ENCODE measurements at regions not wholly inside any gene's neighbourhood (a gene's known extent, or its start where the extent isn't known, plus 50 kb on each side); places are given as distances from the start of the nearest gene placed in this dataset.

- H3F3A ChIP-seq (ENCODE audit: insufficient read depth, low read depth), result no peaks in the 10 kb centered on the region
- no peak overlapping the region for H3K4me3 ChIP-seq
- POLR2A ChIA-PET (ENCODE audit: unreplicated experiment), result interaction anchor here (0.6 kb wide), 1 partner anchor 84 kb away, joined by 3 read pairs; no protein-coding TSS in a partner anchor
- H2AFZ ChIP-seq, result no peak overlapping the region
- no peaks in the 10 kb centered on the region for H3K4me1 ChIP-seq (replicated peaks; ENCODE audit: insufficient read depth)
- TF ChIP-seq EZH2 (IDR thresholded peaks at IDR 0.05; ENCODE audit: low read depth) (no peak), CTCF (conservative IDR thresholded peaks at IDR 0.05) (no peak)
- no peaks in the 10 kb centered on the region for H3K9me2 ChIP-seq (ENCODE audit: insufficient read depth)
- no peaks in the 10 kb centered on the region for H3K36me3 ChIP-seq (ENCODE audit: low read depth)
- no peak for DNase-seq
- H3K79me2 ChIP-seq (ENCODE audit: low read depth), result no peaks in the 10 kb centered on the region
- intact Hi-C loops (cut with micrococcal nuclease; ENCODE audit: unreplicated experiment), result no loop called here
- no peaks in the 10 kb centered on the region for H3K9me3 ChIP-seq (ENCODE audit: insufficient read depth, low read depth)
- H3K4me2 ChIP-seq, result no peak overlapping the region
- no peaks in the 10 kb centered on the region for H3K27me3 ChIP-seq (ENCODE audit: insufficient read depth, low read depth)
- H3K27ac ChIP-seq, result no peak overlapping the region
- no TSS peak for BruUV-seq (replicated peaks)
- CTCF ChIA-PET, result no interaction called here
- no peaks in the 10 kb centered on the region for H4K20me1 ChIP-seq (ENCODE audit: insufficient read depth)
These were observed 893.7 kb upstream of the SLIT2 start for GRCh38 chr4:19358015-19358414.

GRCh38 chr4:19349416-19349815 lies 902.3 kb upstream of the SLIT2 start:
- ChIA-PET POLR2A (ENCODE audit: unreplicated experiment) (no interaction called here), CTCF (no interaction called here)
- H3K9me2 ChIP-seq (ENCODE audit: insufficient read depth), result no peaks in the 10 kb centered on the region
- no TSS peak for BruUV-seq (replicated peaks)
- H2AFZ ChIP-seq, result no peak overlapping the region
- H3K27ac ChIP-seq, result no peak overlapping the region
- H3K27me3 ChIP-seq (ENCODE audit: insufficient read depth, low read depth), result no peaks in the 10 kb centered on the region
- H3K4me1 ChIP-seq (replicated peaks; ENCODE audit: insufficient read depth), result no peaks in the 10 kb centered on the region
- no peaks in the 10 kb centered on the region for H4K20me1 ChIP-seq (ENCODE audit: insufficient read depth)
- no peak for DNase-seq
- no peaks in the 10 kb centered on the region for H3K36me3 ChIP-seq (ENCODE audit: low read depth)
- no peaks in the 10 kb centered on the region for H3K9me3 ChIP-seq (ENCODE audit: insufficient read depth, low read depth)
- no peaks in the 10 kb centered on the region for H3K79me2 ChIP-seq (ENCODE audit: low read depth)
- no peak for TF ChIP-seq CTCF (conservative IDR thresholded peaks at IDR 0.05)
- no peak for TF ChIP-seq EZH2 (IDR thresholded peaks at IDR 0.05; ENCODE audit: low read depth)
- intact Hi-C loops (cut with micrococcal nuclease; ENCODE audit: unreplicated experiment), result no loop called here
- H3K4me2 ChIP-seq, result no peak overlapping the region
- H3F3A ChIP-seq (ENCODE audit: insufficient read depth, low read depth), result no peaks in the 10 kb centered on the region
- H3K4me3 ChIP-seq, result no peak overlapping the region

GRCh38 chr4:19348746-19349145 lies 903.0 kb upstream of the SLIT2 start:
- intact Hi-C loops (cut with micrococcal nuclease; ENCODE audit: unreplicated experiment), result no loop called here
- Histone ChIP-seq H3K9me2 (ENCODE audit: insufficient read depth) (no peaks in the 10 kb centered on the region), H3K36me3 (ENCODE audit: low read depth) (no peaks in the 10 kb centered on the region), H2AFZ (no peak overlapping the region), H3F3A (ENCODE audit: insufficient read depth, low read depth) (no peaks in the 10 kb centered on the region), H3K27me3 (ENCODE audit: insufficient read depth, low read depth) (no peaks in the 10 kb centered on the region), H3K4me3 (no peak overlapping the region), H3K9me3 (ENCODE audit: insufficient read depth, low read depth) (no peaks in the 10 kb centered on the region), H3K27ac (no peak overlapping the region), H3K4me2 (no peak overlapping the region), H3K4me1 (replicated peaks; ENCODE audit: insufficient read depth) (no peaks in the 10 kb centered on the region), H4K20me1 (ENCODE audit: insufficient read depth) (no peaks in the 10 kb centered on the region), H3K79me2 (ENCODE audit: low read depth) (no peaks in the 10 kb centered on the region)
- BruUV-seq (replicated peaks), result no TSS peak
- no peak for DNase-seq
- CTCF ChIA-PET, result no interaction called here
- POLR2A ChIA-PET (ENCODE audit: unreplicated experiment), result no interaction called here
- no peak for TF ChIP-seq EZH2 (IDR thresholded peaks at IDR 0.05; ENCODE audit: low read depth)
- no peak for TF ChIP-seq CTCF (conservative IDR thresholded peaks at IDR 0.05)

Measured in PC-9 (cell line).